ELR (cell line): ENCODE measurements at regions not wholly inside any gene's neighbourhood (a gene's known extent, or its start where the extent isn't known, plus 50 kb on each side); places are given as distances from the start of the nearest gene placed in this dataset.
A peak's percentile ranks its signal among the peaks of the same experiment; 100 is the strongest.

Experiments used
- DNase-seq: peaks from one replicate; pipeline ENCODE4 v3.0.0-alpha.2; 2015; ENCODE audit warnings: low read depth

- DNase-seq: no peak
Measured at GRCh38 chr18:40440088-40440487, 1514.9 kb upstream of the PIK3C3 start.

DNA sequence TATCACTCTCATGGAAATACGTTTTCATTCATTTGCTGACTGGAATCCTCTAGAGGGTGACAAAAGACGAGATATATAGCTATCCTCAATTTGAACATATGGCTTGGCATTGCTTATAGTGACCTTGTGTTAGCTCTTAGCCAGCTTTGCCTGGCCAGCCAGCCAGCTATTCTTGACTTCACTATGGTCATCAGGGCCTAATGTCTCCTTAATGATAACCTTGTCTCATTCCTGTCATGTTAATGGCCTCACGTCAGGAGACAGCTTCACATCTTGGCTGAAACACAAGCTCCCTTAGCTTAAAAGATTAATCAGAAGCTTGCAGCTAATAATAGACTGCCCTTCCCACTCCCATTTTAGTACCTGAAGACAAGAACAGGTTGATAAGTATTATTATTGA is 1517.5 kb upstream of the PIK3C3 start:
- DNase-seq: no peak

DNA sequence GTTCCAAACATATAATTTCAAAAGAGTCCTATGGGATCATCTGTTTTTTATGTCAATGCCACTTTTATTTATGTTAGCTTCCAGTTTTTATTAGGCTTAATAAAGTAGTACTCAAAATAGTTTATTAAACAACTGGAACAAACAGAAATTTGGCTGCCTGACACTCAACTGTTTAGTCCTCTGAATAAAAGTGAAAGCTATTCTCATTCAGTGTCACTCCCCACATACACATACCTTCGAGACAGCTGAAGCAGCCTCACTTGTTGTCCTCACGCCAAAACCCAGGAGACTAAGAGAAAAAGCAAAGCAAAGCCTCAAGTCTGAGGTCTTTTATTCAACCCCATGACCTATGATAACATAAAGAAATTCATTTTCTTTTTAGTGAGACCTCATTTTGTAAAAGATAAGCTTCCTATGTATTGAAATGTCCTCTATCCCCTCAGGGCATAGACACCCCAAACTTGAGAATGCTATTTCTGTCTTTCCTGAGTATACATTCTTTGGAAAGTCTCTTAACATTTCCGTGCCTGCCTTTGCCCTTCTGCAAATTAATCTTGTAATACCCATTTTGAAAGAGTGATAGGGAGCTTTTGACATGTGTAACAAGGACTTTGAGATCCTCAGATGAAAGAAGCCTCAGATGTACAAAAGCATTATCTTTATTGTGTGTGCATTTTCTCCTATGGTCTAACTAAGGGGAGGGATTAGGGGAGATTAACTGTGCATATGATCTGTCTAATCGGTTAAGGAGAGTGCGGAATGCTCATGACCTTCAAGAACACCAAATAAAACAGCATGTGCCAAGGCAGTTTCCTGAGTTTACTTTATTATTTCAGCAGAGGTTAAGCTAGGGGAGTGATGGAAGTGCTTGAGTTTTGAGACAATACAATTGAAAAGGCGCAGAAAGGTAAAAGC is 1523.7 kb upstream of the PIK3C3 start:
- DNase-seq: no peak

DNA sequence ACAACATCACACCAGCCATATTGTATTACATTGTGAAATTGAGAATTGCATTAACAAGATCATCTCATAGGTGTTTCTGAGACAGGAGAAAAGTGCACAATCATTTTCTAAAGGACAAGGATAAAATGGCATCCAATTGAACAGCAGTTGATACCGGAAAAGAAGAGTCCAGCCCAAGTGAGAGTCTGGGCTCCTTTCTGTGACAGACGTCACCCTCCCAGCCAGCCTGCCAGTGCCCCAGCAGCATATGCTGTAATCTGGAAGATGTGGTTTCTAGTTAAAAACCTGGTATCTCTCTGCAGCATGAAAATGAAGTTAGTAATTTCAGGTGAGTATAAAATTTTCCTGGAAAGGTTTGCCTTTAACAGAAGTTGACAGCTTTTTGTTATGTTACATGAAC is 1531.7 kb upstream of the PIK3C3 start:
- no peak for DNase-seq

GRCh38 chr18:40420675-40421074 is 1534.4 kb upstream of the PIK3C3 start:
- DNase-seq: no peak

- no peak for DNase-seq
Measured at GRCh38 chr18:40417501-40417900, 1537.5 kb upstream of the PIK3C3 start.

DNA sequence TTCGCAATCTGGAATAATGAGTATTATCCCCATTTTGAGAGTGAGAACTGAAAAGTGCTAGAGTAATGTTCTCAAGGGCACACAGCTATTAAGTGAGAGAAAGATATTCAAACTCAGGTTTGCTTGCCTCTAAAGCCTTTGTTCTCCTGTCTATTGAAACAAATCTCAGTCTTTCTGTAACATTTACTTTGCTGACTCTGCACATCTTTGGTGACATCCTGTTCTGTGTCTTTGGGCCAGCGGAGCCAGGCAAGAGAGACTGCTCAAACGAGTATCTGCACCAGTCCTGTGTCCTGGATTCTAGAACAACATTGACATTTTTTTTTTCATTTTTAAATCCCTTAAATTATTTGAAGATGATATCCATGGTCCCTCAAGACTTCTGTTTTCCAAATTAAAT is 1539.2 kb upstream of the PIK3C3 start:
- DNase-seq: no peak

DNA sequence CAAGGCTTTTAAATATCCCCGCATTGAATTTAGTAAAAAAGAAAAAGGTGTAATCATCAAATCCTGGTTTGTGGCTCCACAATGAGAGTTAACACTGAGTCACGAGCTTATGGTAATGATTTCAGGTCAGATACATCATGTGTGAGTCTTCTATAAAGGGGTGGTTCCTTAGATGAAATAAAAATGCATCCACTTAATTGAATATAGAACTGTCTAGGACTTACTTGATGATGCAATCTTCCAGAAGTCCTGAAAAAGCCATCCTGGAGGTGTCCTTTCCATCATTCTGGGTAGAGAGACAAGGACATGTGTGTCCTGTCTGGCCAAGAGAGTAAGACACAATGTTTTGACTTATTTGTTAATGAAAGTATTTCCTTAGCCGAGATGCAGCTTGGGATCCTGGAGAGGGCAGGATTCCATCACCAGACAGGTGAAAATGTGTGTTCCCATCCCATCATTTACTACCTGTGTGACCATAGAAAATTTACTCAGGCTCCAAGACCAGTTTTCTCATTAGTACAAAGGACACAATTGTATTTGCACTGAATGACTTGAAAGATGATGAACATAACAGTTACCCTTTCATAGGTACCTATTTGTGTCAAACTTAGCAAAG is 1539.8 kb upstream of the PIK3C3 start:
- peak; percentile 1 for DNase-seq

DNA sequence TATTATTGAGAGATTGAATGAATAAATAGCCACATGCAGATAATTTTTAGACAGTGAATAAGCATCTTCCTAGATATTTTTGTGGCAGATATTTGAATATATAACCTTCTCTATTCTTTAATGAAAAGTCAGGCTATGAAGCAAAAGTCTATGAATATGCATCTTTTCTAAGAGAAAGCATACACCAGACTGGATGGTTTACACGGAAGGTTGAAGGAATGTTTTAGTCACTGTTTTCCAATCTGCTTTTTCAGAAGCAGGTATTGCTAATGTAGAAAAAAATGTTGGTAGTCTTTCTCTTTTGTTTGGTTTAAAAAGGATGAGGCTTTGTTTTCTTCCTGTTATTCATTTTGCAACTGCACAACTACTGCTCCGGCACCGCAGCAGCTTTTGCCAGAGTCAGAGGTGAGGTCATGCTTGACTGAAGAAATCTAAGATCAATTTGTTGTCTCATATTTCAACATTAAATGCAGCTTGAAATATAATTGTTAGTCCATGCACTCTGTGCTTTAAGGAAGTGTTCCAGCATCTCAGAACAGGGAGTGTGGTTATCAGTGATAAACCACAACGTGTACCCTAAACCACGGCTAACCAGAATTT is 1540.8 kb upstream of the PIK3C3 start:
- peak; percentile 29 for DNase-seq

GRCh38 chr18:40413160-40413559 is 1541.9 kb upstream of the PIK3C3 start:
- peak; percentile 33 for DNase-seq

- no peak for DNase-seq
Measured at GRCh38 chr18:40412410-40412809, 1542.6 kb upstream of the PIK3C3 start.

DNA sequence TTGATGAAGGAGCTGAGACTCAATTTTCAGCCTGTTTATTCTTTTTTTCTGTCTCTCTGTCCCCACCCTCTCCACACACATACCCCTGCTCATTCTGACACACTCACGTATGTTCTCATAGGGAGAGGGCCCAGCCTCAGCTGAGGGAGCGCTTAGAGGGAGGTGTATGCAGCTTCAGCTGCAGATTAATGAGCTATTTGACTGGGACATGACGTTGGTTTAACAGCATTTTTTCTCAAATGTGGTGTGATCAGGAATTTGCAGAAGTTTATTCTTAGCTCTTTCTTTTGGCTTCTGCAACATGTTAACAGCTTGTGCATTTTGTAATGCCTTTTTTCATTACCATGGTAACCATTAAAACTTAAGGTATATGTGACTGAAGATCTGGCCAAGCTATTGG is 1547.1 kb upstream of the PIK3C3 start:
- DNase-seq: no peak

- peak; percentile 2 for DNase-seq
Measured at GRCh38 chr18:40404284-40404683, 1550.8 kb upstream of the PIK3C3 start.

GRCh38 chr18:40402052-40402451 is 1553.0 kb upstream of the PIK3C3 start:
- no peak for DNase-seq

GRCh38 chr18:40388121-40388520 is 1566.9 kb upstream of the PIK3C3 start:
- DNase-seq: no peak

- no peak for DNase-seq
Measured at GRCh38 chr18:40387130-40387787, 1567.8 kb upstream of the PIK3C3 start.

DNA sequence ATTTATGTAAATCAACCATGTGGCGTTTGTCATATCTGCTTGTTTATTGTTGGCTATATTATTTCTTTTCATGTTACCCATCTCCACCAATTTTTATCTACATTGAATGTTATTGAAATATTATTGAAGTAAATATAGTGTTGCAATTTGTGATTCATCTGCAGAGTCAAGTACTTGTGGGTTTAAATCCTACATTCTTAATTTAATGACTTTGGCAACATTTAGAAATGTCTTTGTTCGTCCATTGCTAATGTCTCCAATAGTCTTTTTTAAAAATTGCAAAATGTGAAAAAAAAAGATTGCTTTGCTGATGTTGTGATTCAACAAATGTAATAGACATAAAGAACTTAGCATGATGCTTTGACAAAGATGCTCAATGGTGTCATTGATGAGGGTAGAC is 1572.8 kb upstream of the PIK3C3 start:
- no peak for DNase-seq

GRCh38 chr18:40380686-40381439 is 1574.2 kb upstream of the PIK3C3 start:
- DNase-seq: peak; percentile 42

- DNase-seq: no peak
Measured at GRCh38 chr18:40375837-40376236, 1579.2 kb upstream of the PIK3C3 start.

GRCh38 chr18:40371673-40372072 is 1583.4 kb upstream of the PIK3C3 start:
- DNase-seq: peak; percentile 75

DNA sequence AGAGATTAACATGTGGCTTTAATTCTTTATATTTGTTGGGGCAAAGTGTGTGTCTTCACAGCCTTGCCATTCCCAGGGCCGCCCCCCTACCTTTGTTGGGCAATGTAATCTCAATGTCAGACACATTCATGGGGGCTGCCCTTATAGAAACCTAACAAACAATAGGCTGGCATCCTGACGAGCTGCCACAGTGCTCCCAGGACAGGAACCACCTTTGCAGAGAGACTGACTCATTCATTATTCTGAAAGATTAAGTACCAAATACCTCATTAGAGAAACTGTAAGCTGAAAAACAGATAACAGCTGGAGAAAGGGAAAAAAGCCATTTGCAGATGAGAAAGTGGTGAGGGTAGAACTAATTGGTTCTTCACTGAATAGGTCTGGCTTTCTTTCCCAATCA is 1587.5 kb upstream of the PIK3C3 start:
- no peak for DNase-seq

DNA sequence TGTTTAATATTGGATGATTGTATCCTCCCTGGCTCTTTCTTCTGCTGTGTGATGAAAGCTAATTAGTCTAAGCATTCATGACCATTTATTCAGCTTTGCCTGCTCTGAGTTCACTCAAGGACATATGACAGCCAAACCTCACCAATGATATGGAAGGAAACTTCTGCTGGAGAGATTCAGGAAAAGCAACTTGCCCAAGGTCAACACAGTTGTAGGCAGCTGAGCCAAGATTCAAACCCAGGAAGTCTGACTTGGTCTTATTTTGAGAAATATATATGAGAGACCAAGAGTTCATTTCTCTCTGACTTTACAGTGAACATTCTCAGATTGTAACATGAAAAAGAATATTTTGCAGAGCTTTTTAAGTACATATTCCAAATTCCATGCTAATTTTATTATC is 1588.5 kb upstream of the PIK3C3 start:
- no peak for DNase-seq
